ENCODE measurements at regions not wholly inside any gene's neighbourhood (a gene's known extent, or its start where the extent isn't known, plus 50 kb on each side); places are given as distances from the start of the nearest gene placed in this dataset.
"Not testable (repeated sequence)": the region's sequence is repeated elsewhere in the genome, so short reads cannot be mapped to it uniquely, and the experiment has no call there.

- not testable (repeated sequence) for H3K79me2 ChIP-seq (ENCODE audit: control insufficient read depth, insufficient read depth, low read length); H3K27ac ChIP-seq (ENCODE audit: insufficient read depth, low read length); H3K9ac ChIP-seq (ENCODE audit: insufficient read depth, low read length); DNase-seq (ENCODE audit: low read depth in 2 of 2); H2AFZ ChIP-seq (ENCODE audit: low read length); H3K4me2 ChIP-seq (ENCODE audit: extremely low read depth, insufficient read depth, low read length); H3K36me3 ChIP-seq (ENCODE audit: control insufficient read depth, insufficient read depth, low read length); H3K4me3 ChIP-seq (replicated peaks in 1 of 4; ENCODE audit: control extremely low read depth in 1 of 4, insufficient read depth in 1 of 4, low read depth in 3 of 4, low read length in 4 of 4); H4K20me1 ChIP-seq (ENCODE audit: control insufficient read depth, extremely low read depth, insufficient read depth, low read length); H3K9me3 ChIP-seq (ENCODE audit: control insufficient read depth, insufficient read depth, low read depth, low read length); H3K27me3 ChIP-seq (ENCODE audit: control insufficient read depth, insufficient read depth, low read length); H3K4me1 ChIP-seq (ENCODE audit: control insufficient read depth, extremely low read depth, insufficient read depth, low read length)
Observed at GRCh38 chr7:73161727-73162126, 75.9 kb upstream of the SPDYE9 start.

- not testable (repeated sequence) for H4K20me1 ChIP-seq (ENCODE audit: control insufficient read depth, extremely low read depth, insufficient read depth, low read length); H3K4me2 ChIP-seq (ENCODE audit: extremely low read depth, insufficient read depth, low read length); H3K27ac ChIP-seq (ENCODE audit: insufficient read depth, low read length); H3K79me2 ChIP-seq (ENCODE audit: control insufficient read depth, insufficient read depth, low read length); H2AFZ ChIP-seq (ENCODE audit: low read length); DNase-seq (ENCODE audit: low read depth in 2 of 2); H3K27me3 ChIP-seq (ENCODE audit: control insufficient read depth, insufficient read depth, low read length); H3K4me1 ChIP-seq (ENCODE audit: control insufficient read depth, extremely low read depth, insufficient read depth, low read length); H3K36me3 ChIP-seq (ENCODE audit: control insufficient read depth, insufficient read depth, low read length); H3K4me3 ChIP-seq (replicated peaks in 1 of 4; ENCODE audit: control extremely low read depth in 1 of 4, insufficient read depth in 1 of 4, low read depth in 3 of 4, low read length in 4 of 4); H3K9me3 ChIP-seq (ENCODE audit: control insufficient read depth, insufficient read depth, low read depth, low read length); H3K9ac ChIP-seq (ENCODE audit: insufficient read depth, low read length)
Observed at GRCh38 chr7:73157169-73157661, 71.4 kb upstream of the SPDYE9 start.

GRCh38 chr7:73156510-73157168 lies 70.8 kb upstream of the SPDYE9 start:
- not testable (repeated sequence) for H3K9ac ChIP-seq (ENCODE audit: insufficient read depth, low read length)
- peak overlapping the region in 2 of 4 experiments; percentile 33 to 44 for H3K4me3 ChIP-seq (replicated peaks in 1 of 4; ENCODE audit: control extremely low read depth in 1 of 4, insufficient read depth in 1 of 4, low read depth in 3 of 4, low read length in 4 of 4)

GRCh38 chr7:73154586-73155038 lies 68.8 kb upstream of the SPDYE9 start:
- not testable (repeated sequence) for H3K4me2 ChIP-seq (ENCODE audit: extremely low read depth, insufficient read depth, low read length); H3K36me3 ChIP-seq (ENCODE audit: control insufficient read depth, insufficient read depth, low read length); H3K4me1 ChIP-seq (ENCODE audit: control insufficient read depth, extremely low read depth, insufficient read depth, low read length); H3K79me2 ChIP-seq (ENCODE audit: control insufficient read depth, insufficient read depth, low read length); H3K9ac ChIP-seq (ENCODE audit: insufficient read depth, low read length); H3K9me3 ChIP-seq (ENCODE audit: control insufficient read depth, insufficient read depth, low read depth, low read length); H2AFZ ChIP-seq (ENCODE audit: low read length); H3K27ac ChIP-seq (ENCODE audit: insufficient read depth, low read length); H3K27me3 ChIP-seq (ENCODE audit: control insufficient read depth, insufficient read depth, low read length); H4K20me1 ChIP-seq (ENCODE audit: control insufficient read depth, extremely low read depth, insufficient read depth, low read length)
- peak overlapping the region in 1 of 4 experiments; percentile 40 for H3K4me3 ChIP-seq (replicated peaks in 1 of 4; ENCODE audit: control extremely low read depth in 1 of 4, insufficient read depth in 1 of 4, low read depth in 3 of 4, low read length in 4 of 4)
- peak in 1 of 2 donors; percentile 64 for DNase-seq (ENCODE audit: low read depth in 2 of 2)

More at GRCh38 chr7:73156510-73157168, 70.8 kb upstream of the SPDYE9 start:
- H3K27ac ChIP-seq (ENCODE audit: insufficient read depth, low read length); DNase-seq (ENCODE audit: low read depth in 2 of 2); H2AFZ ChIP-seq (ENCODE audit: low read length); H3K79me2 ChIP-seq (ENCODE audit: control insufficient read depth, insufficient read depth, low read length); H4K20me1 ChIP-seq (ENCODE audit: control insufficient read depth, extremely low read depth, insufficient read depth, low read length); H3K36me3 ChIP-seq (ENCODE audit: control insufficient read depth, insufficient read depth, low read length); H3K27me3 ChIP-seq (ENCODE audit: control insufficient read depth, insufficient read depth, low read length); H3K4me1 ChIP-seq (ENCODE audit: control insufficient read depth, extremely low read depth, insufficient read depth, low read length); H3K9me3 ChIP-seq (ENCODE audit: control insufficient read depth, insufficient read depth, low read depth, low read length): not testable (repeated sequence)
- peak overlapping the region; percentile 64 for H3K4me2 ChIP-seq (ENCODE audit: extremely low read depth, insufficient read depth, low read length)

- not testable (repeated sequence) for H3K36me3 ChIP-seq (ENCODE audit: control insufficient read depth, insufficient read depth, low read length); H2AFZ ChIP-seq (ENCODE audit: low read length); H4K20me1 ChIP-seq (ENCODE audit: control insufficient read depth, extremely low read depth, insufficient read depth, low read length); H3K4me1 ChIP-seq (ENCODE audit: control insufficient read depth, extremely low read depth, insufficient read depth, low read length); H3K4me2 ChIP-seq (ENCODE audit: extremely low read depth, insufficient read depth, low read length); DNase-seq (ENCODE audit: low read depth in 2 of 2); H3K79me2 ChIP-seq (ENCODE audit: control insufficient read depth, insufficient read depth, low read length); H3K9ac ChIP-seq (ENCODE audit: insufficient read depth, low read length); H3K27me3 ChIP-seq (ENCODE audit: control insufficient read depth, insufficient read depth, low read length); H3K27ac ChIP-seq (ENCODE audit: insufficient read depth, low read length); H3K9me3 ChIP-seq (ENCODE audit: control insufficient read depth, insufficient read depth, low read depth, low read length); H3K4me3 ChIP-seq (replicated peaks in 1 of 4; ENCODE audit: control extremely low read depth in 1 of 4, insufficient read depth in 1 of 4, low read depth in 3 of 4, low read length in 4 of 4)
Observed at GRCh38 chr7:73153921-73154585, 68.2 kb upstream of the SPDYE9 start.

GRCh38 chr7:73148570-73148969 lies 62.7 kb upstream of the SPDYE9 start:
- H3K4me1 ChIP-seq (ENCODE audit: control insufficient read depth, extremely low read depth, insufficient read depth, low read length), result not testable (repeated sequence)

More at GRCh38 chr7:73148570-73148969, 62.7 kb upstream of the SPDYE9 start:
- not testable (repeated sequence) for H3K9me3 ChIP-seq (ENCODE audit: control insufficient read depth, insufficient read depth, low read depth, low read length); H3K79me2 ChIP-seq (ENCODE audit: control insufficient read depth, insufficient read depth, low read length); DNase-seq (ENCODE audit: low read depth in 2 of 2); H3K27me3 ChIP-seq (ENCODE audit: control insufficient read depth, insufficient read depth, low read length); H3K36me3 ChIP-seq (ENCODE audit: control insufficient read depth, insufficient read depth, low read length); H3K4me2 ChIP-seq (ENCODE audit: extremely low read depth, insufficient read depth, low read length); H3K9ac ChIP-seq (ENCODE audit: insufficient read depth, low read length); H2AFZ ChIP-seq (ENCODE audit: low read length); H3K4me3 ChIP-seq (replicated peaks in 1 of 4; ENCODE audit: control extremely low read depth in 1 of 4, insufficient read depth in 1 of 4, low read depth in 3 of 4, low read length in 4 of 4); H3K27ac ChIP-seq (ENCODE audit: insufficient read depth, low read length); H4K20me1 ChIP-seq (ENCODE audit: control insufficient read depth, extremely low read depth, insufficient read depth, low read length)

Data from fibroblast of lung (primary cell).